ENCODE measurements at regions not wholly inside any gene's neighbourhood (a gene's known extent, or its start where the extent isn't known, plus 50 kb on each side); places are given as distances from the start of the nearest gene placed in this dataset.
"Not testable (repeated sequence)": the region's sequence is repeated elsewhere in the genome, so short reads cannot be mapped to it uniquely, and the experiment has no call there.

DNA sequence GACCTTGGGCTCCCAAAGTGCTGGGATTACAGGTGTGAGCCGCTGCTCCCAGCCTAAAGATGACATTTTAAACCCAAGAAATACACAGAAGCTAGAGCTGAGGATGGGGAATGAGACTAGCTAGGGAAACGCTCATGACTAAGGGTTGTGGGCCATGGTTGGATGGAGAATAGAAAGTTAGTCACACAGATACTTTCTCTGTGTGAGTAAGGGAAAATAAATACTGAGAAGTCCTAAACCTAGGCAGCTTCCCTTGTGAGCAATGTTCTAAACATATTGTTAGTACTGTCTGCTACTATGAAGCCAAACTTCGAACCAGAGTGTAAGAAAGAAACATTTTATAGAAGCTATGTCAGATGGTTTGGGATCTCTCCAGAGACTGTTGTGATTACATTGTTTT, 304.8 kb upstream of the STAC start:
- no peak overlapping the region for H3K9ac ChIP-seq
- no peak overlapping the region for H2AFZ ChIP-seq (ENCODE audit: low read depth)
- DNase-seq = no peak
- no peaks in the 10 kb centered on the region for H3K27me3 ChIP-seq (ENCODE audit: insufficient read depth)
- ChIA-PET CTCF (no interaction called here), POLR2A (no interaction called here)
- no peak overlapping the region for H3K4me3 ChIP-seq (ENCODE audit: low read depth in 2 of 2, low read length in 1 of 2)
- H4K20me1 ChIP-seq (ENCODE audit: insufficient read depth) = no peaks in the 10 kb centered on the region
- no peaks in the 10 kb centered on the region for H3K79me2 ChIP-seq (ENCODE audit: insufficient read depth)
- no peak overlapping the region for H3K27ac ChIP-seq (ENCODE audit: low read depth in 2 of 2, low read length in 1 of 2)
- TF ChIP-seq TAF1 (IDR thresholded peaks at IDR 0.05; ENCODE audit: borderline replicate concordance, low read depth, low read length) (no peak), GATA2 (CRISPR knock-in tag; IDR thresholded peaks at IDR 0.05) (no peak)
- TF ChIP-seq, protein P1, sequence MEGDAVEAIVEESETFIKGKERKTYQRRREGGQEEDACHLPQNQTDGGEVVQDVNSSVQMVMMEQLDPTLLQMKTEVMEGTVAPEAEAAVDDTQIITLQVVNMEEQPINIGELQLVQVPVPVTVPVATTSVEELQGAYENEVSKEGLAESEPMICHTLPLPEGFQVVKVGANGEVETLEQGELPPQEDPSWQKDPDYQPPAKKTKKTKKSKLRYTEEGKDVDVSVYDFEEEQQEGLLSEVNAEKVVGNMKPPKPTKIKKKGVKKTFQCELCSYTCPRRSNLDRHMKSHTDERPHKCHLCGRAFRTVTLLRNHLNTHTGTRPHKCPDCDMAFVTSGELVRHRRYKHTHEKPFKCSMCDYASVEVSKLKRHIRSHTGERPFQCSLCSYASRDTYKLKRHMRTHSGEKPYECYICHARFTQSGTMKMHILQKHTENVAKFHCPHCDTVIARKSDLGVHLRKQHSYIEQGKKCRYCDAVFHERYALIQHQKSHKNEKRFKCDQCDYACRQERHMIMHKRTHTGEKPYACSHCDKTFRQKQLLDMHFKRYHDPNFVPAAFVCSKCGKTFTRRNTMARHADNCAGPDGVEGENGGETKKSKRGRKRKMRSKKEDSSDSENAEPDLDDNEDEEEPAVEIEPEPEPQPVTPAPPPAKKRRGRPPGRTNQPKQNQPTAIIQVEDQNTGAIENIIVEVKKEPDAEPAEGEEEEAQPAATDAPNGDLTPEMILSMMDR (IDR thresholded peaks at IDR 0.05) = no peak
- no peaks in the 10 kb centered on the region for H3F3A ChIP-seq (replicated peaks; ENCODE audit: insufficient read depth)
- H3K4me2 ChIP-seq = no peak overlapping the region
- H3K9me3 ChIP-seq = no peaks in the 10 kb centered on the region
- no peaks in the 10 kb centered on the region for H3K36me3 ChIP-seq (replicated peaks in 1 of 2; ENCODE audit: control insufficient read depth in 1 of 2, insufficient read depth in 2 of 2, low read length in 1 of 2)
- H3K4me1 ChIP-seq (ENCODE audit: control insufficient read depth in 1 of 2, insufficient read depth in 2 of 2, low read depth in 1 of 2, low read length in 1 of 2) = no peaks in the 10 kb centered on the region
- WGBS (ENCODE audit: low lambda C conversion rate) = 44% methylated on average over 3 of the region's 3 CpGs
- H3K9me2 ChIP-seq = no peaks in the 10 kb centered on the region

DNA sequence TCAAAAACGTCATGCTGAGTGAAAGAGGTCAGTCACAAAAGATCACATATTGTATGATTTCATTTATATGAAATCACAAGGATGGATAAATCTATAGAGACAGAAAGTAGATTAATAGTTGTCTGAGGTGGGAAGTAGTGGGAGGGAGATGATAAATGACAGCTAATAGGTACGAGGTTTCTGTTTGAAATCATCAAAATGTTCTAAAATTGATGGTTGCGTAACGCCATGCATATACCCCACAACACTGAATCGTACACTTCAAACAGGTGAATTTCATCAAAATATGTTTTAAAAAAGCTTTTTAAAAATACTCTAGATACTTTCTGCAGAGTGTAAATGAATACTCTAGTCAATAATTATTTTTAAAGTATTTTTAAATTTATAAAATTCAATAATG, 303.0 kb upstream of the STAC start:
- TF ChIP-seq, protein P2, sequence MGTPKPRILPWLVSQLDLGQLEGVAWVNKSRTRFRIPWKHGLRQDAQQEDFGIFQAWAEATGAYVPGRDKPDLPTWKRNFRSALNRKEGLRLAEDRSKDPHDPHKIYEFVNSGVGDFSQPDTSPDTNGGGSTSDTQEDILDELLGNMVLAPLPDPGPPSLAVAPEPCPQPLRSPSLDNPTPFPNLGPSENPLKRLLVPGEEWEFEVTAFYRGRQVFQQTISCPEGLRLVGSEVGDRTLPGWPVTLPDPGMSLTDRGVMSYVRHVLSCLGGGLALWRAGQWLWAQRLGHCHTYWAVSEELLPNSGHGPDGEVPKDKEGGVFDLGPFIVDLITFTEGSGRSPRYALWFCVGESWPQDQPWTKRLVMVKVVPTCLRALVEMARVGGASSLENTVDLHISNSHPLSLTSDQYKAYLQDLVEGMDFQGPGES (IDR thresholded peaks at IDR 0.05; ENCODE audit: low read depth, low read length) = no peak
- TF ChIP-seq CHD2 (IDR thresholded peaks at IDR 0.05; ENCODE audit: low read length, partially characterized antibody) (no peak), SMC3 (IDR thresholded peaks at IDR 0.05; ENCODE audit: low read depth, low read length) (no peak), FOXM1 (IDR thresholded peaks at IDR 0.05; ENCODE audit: low read depth) (no peak), RXRA (IDR thresholded peaks at IDR 0.05; ENCODE audit: borderline replicate concordance, low read depth) (no peak), TEAD4 (IDR thresholded peaks at IDR 0.05; ENCODE audit: borderline replicate concordance, insufficient read depth) (no peak), MXI1 (IDR thresholded peaks at IDR 0.05; ENCODE audit: low read depth, low read length) (no peak), GATA2 (CRISPR knock-in tag; IDR thresholded peaks at IDR 0.05) (no peak)
- TF ChIP-seq, protein P3, sequence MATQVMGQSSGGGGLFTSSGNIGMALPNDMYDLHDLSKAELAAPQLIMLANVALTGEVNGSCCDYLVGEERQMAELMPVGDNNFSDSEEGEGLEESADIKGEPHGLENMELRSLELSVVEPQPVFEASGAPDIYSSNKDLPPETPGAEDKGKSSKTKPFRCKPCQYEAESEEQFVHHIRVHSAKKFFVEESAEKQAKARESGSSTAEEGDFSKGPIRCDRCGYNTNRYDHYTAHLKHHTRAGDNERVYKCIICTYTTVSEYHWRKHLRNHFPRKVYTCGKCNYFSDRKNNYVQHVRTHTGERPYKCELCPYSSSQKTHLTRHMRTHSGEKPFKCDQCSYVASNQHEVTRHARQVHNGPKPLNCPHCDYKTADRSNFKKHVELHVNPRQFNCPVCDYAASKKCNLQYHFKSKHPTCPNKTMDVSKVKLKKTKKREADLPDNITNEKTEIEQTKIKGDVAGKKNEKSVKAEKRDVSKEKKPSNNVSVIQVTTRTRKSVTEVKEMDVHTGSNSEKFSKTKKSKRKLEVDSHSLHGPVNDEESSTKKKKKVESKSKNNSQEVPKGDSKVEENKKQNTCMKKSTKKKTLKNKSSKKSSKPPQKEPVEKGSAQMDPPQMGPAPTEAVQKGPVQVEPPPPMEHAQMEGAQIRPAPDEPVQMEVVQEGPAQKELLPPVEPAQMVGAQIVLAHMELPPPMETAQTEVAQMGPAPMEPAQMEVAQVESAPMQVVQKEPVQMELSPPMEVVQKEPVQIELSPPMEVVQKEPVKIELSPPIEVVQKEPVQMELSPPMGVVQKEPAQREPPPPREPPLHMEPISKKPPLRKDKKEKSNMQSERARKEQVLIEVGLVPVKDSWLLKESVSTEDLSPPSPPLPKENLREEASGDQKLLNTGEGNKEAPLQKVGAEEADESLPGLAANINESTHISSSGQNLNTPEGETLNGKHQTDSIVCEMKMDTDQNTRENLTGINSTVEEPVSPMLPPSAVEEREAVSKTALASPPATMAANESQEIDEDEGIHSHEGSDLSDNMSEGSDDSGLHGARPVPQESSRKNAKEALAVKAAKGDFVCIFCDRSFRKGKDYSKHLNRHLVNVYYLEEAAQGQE (IDR thresholded peaks at IDR 0.05; ENCODE audit: low read depth, low read length) = no peak
- TF ChIP-seq, protein P4, sequence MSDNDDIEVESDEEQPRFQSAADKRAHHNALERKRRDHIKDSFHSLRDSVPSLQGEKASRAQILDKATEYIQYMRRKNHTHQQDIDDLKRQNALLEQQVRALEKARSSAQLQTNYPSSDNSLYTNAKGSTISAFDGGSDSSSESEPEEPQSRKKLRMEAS (IDR thresholded peaks at IDR 0.05; ENCODE audit: low read depth) = no peak
- TF ChIP-seq, protein P5, sequence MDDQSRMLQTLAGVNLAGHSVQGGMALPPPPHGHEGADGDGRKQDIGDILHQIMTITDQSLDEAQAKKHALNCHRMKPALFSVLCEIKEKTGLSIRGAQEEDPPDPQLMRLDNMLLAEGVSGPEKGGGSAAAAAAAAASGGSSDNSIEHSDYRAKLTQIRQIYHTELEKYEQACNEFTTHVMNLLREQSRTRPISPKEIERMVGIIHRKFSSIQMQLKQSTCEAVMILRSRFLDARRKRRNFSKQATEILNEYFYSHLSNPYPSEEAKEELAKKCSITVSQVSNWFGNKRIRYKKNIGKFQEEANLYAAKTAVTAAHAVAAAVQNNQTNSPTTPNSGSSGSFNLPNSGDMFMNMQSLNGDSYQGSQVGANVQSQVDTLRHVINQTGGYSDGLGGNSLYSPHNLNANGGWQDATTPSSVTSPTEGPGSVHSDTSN (IDR thresholded peaks at IDR 0.05) = no peak
- Histone ChIP-seq H3K27ac (ENCODE audit: low read depth in 2 of 2, low read length in 1 of 2) (no peak overlapping the region), H3K4me3 (ENCODE audit: low read depth in 2 of 2, low read length in 1 of 2) (no peak overlapping the region), H3K4me1 (ENCODE audit: control insufficient read depth in 1 of 2, insufficient read depth in 2 of 2, low read depth in 1 of 2, low read length in 1 of 2) (no peaks in the 10 kb centered on the region), H3K79me2 (ENCODE audit: insufficient read depth) (no peaks in the 10 kb centered on the region), H3K36me3 (replicated peaks in 1 of 2; ENCODE audit: control insufficient read depth in 1 of 2, insufficient read depth in 2 of 2, low read length in 1 of 2) (no peaks in the 10 kb centered on the region), H2AFZ (ENCODE audit: low read depth) (no peak overlapping the region), H3K9ac (no peak overlapping the region), H3K4me2 (no peak overlapping the region), H3F3A (replicated peaks; ENCODE audit: insufficient read depth) (no peaks in the 10 kb centered on the region), H3K9me3 (no peaks in the 10 kb centered on the region), H4K20me1 (ENCODE audit: insufficient read depth) (no peaks in the 10 kb centered on the region), H3K27me3 (ENCODE audit: insufficient read depth) (no peaks in the 10 kb centered on the region), H3K9me2 (no peaks in the 10 kb centered on the region)
- CTCF ChIA-PET = no interaction called here
- POLR2A ChIA-PET = no interaction called here
- no peak for DNase-seq
- WGBS (ENCODE audit: low lambda C conversion rate) = 51% methylated on average over 5 of the region's 5 CpGs

DNA sequence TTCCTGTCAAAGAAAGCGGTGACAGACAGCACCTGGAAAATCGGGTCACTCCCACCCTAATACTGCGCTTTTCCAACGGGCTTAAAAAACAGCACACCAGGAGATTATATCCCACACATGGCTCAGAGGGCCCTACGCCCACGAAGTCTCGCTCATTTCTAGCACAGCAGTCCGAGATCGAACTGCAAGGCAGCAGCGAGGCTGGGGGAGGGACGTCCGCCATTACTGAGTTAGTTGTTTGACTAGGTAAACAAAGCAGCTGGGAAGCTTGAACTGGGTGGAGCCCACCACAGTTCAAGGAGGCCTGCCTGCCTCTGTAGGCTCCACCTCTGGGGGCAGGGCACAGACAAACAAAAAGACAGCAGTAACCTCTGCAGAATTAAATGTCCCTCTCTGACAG, 297.3 kb upstream of the STAC start:
- H4K20me1 ChIP-seq (ENCODE audit: insufficient read depth); H3K79me2 ChIP-seq (ENCODE audit: insufficient read depth); DNase-seq; H3K4me3 ChIP-seq (ENCODE audit: low read depth in 2 of 2, low read length in 1 of 2); H2AFZ ChIP-seq (ENCODE audit: low read depth); H3K4me1 ChIP-seq (ENCODE audit: control insufficient read depth in 1 of 2, insufficient read depth in 2 of 2, low read depth in 1 of 2, low read length in 1 of 2); H3K4me2 ChIP-seq; H3F3A ChIP-seq (replicated peaks; ENCODE audit: insufficient read depth); POLR2A ChIA-PET; H3K9me3 ChIP-seq; H3K27ac ChIP-seq (ENCODE audit: low read depth in 2 of 2, low read length in 1 of 2); H3K9ac ChIP-seq; CTCF ChIA-PET; H3K36me3 ChIP-seq (replicated peaks in 1 of 2; ENCODE audit: control insufficient read depth in 1 of 2, insufficient read depth in 2 of 2, low read length in 1 of 2); H3K27me3 ChIP-seq (ENCODE audit: insufficient read depth); H3K9me2 ChIP-seq: not testable (repeated sequence)
- WGBS (ENCODE audit: low lambda C conversion rate) = 75% methylated on average over 11 of the region's 12 CpGs
